Liver (tissue), 6 donors: ENCODE measurements at regions not wholly inside any gene's neighbourhood (a gene's known extent, or its start where the extent isn't known, plus 50 kb on each side); places are given as distances from the start of the nearest gene placed in this dataset.
"Not testable (repeated sequence)": the region's sequence is repeated elsewhere in the genome, so short reads cannot be mapped to it uniquely, and the experiment has no call there.

Experiments
- DNase-seq: peaks from one replicate; pipeline ENCODE4 v3.0.0-alpha.2; 2017; ENCODE audit warnings: low spot score
- H3K27ac ChIP-seq, 2 donors: one replicate each; pipeline ENCODE4 v1.7.0; 2013; ENCODE audit warnings: inconsistent platforms in 2 of 2, low read length in 2 of 2, control low read depth in 1 of 2, low read depth in 1 of 2, mild to moderate bottlenecking in 1 of 2
- H3K27me3 ChIP-seq, 4 donors: one replicate each; pipeline versions ENCODE4 v1.6.1 to v1.7.0; 2013; ENCODE audit warnings: low read length in 3 of 4, inconsistent platforms in 1 of 4, mild to moderate bottlenecking in 1 of 4, moderate library complexity in 1 of 4; ENCODE audit not compliant: control insufficient read depth in 4 of 4, insufficient read depth in 4 of 4
- H3K36me3 ChIP-seq, 4 donors: one replicate each; pipeline versions ENCODE4 v1.6.1 to v1.7.0; 2013; ENCODE audit warnings: low read length in 3 of 4, mild to moderate bottlenecking in 3 of 4, low read depth in 1 of 4, moderate library complexity in 1 of 4; ENCODE audit not compliant: control insufficient read depth in 4 of 4, insufficient read depth in 3 of 4
- H3K4me1 ChIP-seq, 4 donors: one replicate each; pipeline versions ENCODE4 v1.6.1 to v1.7.0; 2013; ENCODE audit warnings: low read length in 3 of 4, mild to moderate bottlenecking in 3 of 4, moderate library complexity in 1 of 4; ENCODE audit not compliant: control insufficient read depth in 4 of 4, insufficient read depth in 4 of 4
- H3K4me3 ChIP-seq, 3 donors: one replicate each; pipeline versions ENCODE4 v1.6.1 to v1.7.0; 2013; ENCODE audit warnings: low read length in 3 of 3, control low read depth in 1 of 3, low read depth in 1 of 3, mild to moderate bottlenecking in 1 of 3
- H3K9ac ChIP-seq, 2 donors: one replicate each; pipeline ENCODE4 v1.7.0; 2013; ENCODE audit warnings: low read length in 2 of 2, mild to moderate bottlenecking in 2 of 2, moderate library complexity in 2 of 2, control low read depth in 1 of 2, low read depth in 1 of 2
- H3K9me3 ChIP-seq, 4 donors: one replicate each; pipeline versions ENCODE4 v1.6.1 to v1.7.0; 2013; ENCODE audit warnings: low read length in 3 of 4; ENCODE audit not compliant: control insufficient read depth in 4 of 4
- WGBS: extraction: QIAGEN DNeasy Blood & Tissue Kit; methylation state at CpG from one replicate; pipeline ENCODE4 v1.1.7; 2013; 5-methylcytosine and 5-hydroxymethylcytosine counted together
- donor health status: healthy.
- donor health status: healthy.
- donor health status: healthy.

GRCh38 chr16:33913601-33914000 is 454.2 kb downstream of the TP53TG3F start:
- H3K4me1 ChIP-seq, H3K4me3 ChIP-seq, H3K27ac ChIP-seq, H3K36me3 ChIP-seq, DNase-seq, H3K9me3 ChIP-seq, H3K27me3 ChIP-seq, H3K9ac ChIP-seq: not testable (repeated sequence)
- WGBS, result 58% methylated on average over 4 of the region's 4 CpGs

GRCh38 chr16:33920761-33921545 is 461.5 kb downstream of the TP53TG3F start:
- not testable (repeated sequence) for H3K27ac ChIP-seq, H3K27me3 ChIP-seq, H3K36me3 ChIP-seq, H3K4me3 ChIP-seq, H3K9ac ChIP-seq, H3K4me1 ChIP-seq, DNase-seq, H3K9me3 ChIP-seq
- WGBS, result 54% methylated on average over 8 of the region's 18 CpGs

DNA sequence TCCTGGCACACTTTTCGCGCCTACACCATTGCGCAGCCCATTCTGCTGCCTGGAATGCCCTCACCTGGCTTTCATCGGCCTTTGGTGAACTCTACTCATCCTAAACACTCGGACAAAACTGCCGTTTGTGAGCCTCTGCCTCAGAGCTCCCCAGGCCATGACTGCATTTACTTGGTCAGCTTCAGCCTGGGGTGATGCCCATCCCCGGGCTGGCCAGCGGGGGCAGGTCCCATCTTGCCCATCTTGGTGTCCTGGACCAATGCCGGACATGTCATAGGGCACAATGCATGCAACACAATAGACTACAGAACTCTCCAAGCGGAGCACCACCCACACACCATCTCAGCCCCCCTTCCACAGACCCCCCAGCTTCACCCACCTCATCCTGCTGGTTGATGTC is 463.5 kb downstream of the TP53TG3F start:
- 72% methylated on average over 10 of the region's 10 CpGs for WGBS
- DNase-seq, H3K9me3 ChIP-seq, H3K9ac ChIP-seq, H3K36me3 ChIP-seq, H3K4me3 ChIP-seq, H3K27ac ChIP-seq, H3K27me3 ChIP-seq, H3K4me1 ChIP-seq: not testable (repeated sequence)

GRCh38 chr16:33928026-33928425 is 468.6 kb downstream of the TP53TG3F start:
- H3K27me3 ChIP-seq, H3K9me3 ChIP-seq, H3K27ac ChIP-seq, DNase-seq, H3K4me3 ChIP-seq, H3K4me1 ChIP-seq, H3K9ac ChIP-seq, H3K36me3 ChIP-seq: not testable (repeated sequence)
- 89% methylated on average over 31 of the region's 39 CpGs for WGBS

DNA sequence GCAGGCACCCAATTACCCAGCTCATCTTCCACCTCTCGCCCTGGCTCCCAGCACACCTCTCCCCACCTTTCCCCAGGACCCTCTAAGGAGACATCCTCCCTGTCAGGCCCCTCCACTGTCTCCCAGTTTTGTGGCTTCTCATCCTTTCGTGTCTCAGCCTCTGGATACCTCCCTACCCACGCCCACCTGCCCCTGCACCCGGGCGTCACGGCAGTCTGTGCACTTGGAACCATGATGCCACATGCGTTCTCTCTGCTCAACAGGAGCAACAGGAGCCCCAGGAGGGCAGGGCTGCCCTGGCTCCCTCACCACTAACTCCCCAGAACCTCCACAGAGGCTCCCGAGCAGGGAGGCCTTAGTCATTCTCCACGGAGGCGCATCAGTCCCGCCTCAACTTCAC is 472.8 kb downstream of the TP53TG3F start:
- H3K36me3 ChIP-seq, H3K27me3 ChIP-seq, H3K27ac ChIP-seq, H3K9ac ChIP-seq, H3K4me1 ChIP-seq, DNase-seq, H3K9me3 ChIP-seq, H3K4me3 ChIP-seq: not testable (repeated sequence)
- 64% methylated on average over 10 of the region's 11 CpGs for WGBS

DNA sequence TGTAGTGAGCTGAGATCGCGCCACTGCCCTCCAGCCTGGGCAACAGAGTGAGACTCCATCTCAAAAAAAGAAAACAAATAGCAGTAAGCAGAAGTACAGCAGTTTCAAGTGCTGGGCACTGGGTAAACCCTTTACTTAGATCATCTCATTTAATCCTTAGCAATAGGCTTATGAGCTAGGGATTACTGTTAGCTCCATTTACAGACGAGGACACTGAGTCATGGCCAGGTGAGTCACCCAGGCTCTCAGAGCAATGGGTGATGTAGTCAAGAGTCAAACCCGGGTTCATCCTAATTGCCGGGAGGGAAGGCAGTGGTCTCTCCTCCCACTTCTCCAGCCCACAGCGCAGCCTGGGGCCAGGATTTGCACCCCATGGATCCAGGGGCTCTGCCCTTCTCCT is 473.6 kb downstream of the TP53TG3F start:
- not testable (repeated sequence) for H3K27me3 ChIP-seq, H3K9ac ChIP-seq, DNase-seq, H3K27ac ChIP-seq, H3K4me3 ChIP-seq, H3K36me3 ChIP-seq, H3K9me3 ChIP-seq, H3K4me1 ChIP-seq
- WGBS, result 82% methylated on average over 6 of the region's 6 CpGs

DNA sequence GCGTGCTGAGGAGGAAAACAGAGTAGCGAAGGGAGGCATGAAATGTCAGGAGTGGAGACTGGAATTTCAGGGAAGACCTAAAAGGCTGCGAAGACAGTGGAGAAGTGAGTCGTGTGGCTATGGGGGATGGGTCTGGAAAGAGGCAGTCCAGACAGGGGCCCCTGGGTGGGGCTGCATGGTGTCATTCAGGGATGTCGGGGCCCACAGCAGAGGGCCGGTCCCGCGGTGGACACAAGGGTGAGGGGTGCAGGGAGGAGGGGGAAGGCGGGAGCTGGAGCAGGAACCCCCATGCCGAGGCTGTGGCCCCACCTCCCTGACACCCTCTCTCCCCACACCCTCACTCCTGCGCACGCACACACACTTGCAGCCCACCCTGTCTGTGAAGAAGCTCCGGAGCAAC is 476.4 kb downstream of the TP53TG3F start:
- not testable (repeated sequence) for H3K27ac ChIP-seq, DNase-seq
- 89% methylated on average over 13 of the region's 13 CpGs for WGBS

GRCh38 chr16:33938097-33938496 is 478.7 kb downstream of the TP53TG3F start:
- not testable (repeated sequence) for H3K9me3 ChIP-seq, H3K9ac ChIP-seq, H3K27ac ChIP-seq, H3K36me3 ChIP-seq, H3K27me3 ChIP-seq, H3K4me1 ChIP-seq, DNase-seq, H3K4me3 ChIP-seq
- WGBS, result 25% methylated on average over 10 of the region's 16 CpGs

More for the DNA sequence above, 476.4 kb downstream of the TP53TG3F start:
- not testable (repeated sequence) for H3K9me3 ChIP-seq, H3K4me1 ChIP-seq, H3K36me3 ChIP-seq, H3K4me3 ChIP-seq, H3K27me3 ChIP-seq, H3K9ac ChIP-seq

DNA sequence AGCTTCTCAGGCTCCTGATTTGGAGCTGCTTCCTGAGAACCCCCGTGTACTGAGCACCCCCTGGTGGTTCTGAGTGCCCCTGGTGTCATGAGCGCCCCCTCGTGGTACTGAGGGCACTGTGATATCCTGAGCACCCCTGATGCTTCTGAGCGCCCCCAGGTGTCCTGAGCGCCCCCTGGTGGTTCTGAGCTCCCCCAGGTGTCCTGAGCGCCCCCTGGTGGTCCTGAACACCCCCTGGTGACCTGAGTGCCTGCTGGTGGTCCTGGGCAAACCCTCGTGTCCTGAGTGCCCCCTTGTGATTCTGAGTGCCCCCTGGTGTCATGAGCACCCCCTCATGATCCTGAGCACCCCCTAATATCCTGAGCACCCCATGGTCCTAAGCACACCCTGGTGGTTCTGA is 502.1 kb downstream of the TP53TG3F start:
- H3K4me1 ChIP-seq, DNase-seq, H3K9me3 ChIP-seq, H3K9ac ChIP-seq, H3K27ac ChIP-seq, H3K4me3 ChIP-seq, H3K36me3 ChIP-seq, H3K27me3 ChIP-seq: not testable (repeated sequence)
- WGBS, result 35% methylated on average over 4 of the region's 7 CpGs
